ENCODE measurements at regions not wholly inside any gene's neighbourhood (a gene's known extent, or its start where the extent isn't known, plus 50 kb on each side); places are given as distances from the start of the nearest gene placed in this dataset.
"Not testable (repeated sequence)": the region's sequence is repeated elsewhere in the genome, so short reads cannot be mapped to it uniquely, and the experiment has no call there.

- TF ChIP-seq, protein P1, sequence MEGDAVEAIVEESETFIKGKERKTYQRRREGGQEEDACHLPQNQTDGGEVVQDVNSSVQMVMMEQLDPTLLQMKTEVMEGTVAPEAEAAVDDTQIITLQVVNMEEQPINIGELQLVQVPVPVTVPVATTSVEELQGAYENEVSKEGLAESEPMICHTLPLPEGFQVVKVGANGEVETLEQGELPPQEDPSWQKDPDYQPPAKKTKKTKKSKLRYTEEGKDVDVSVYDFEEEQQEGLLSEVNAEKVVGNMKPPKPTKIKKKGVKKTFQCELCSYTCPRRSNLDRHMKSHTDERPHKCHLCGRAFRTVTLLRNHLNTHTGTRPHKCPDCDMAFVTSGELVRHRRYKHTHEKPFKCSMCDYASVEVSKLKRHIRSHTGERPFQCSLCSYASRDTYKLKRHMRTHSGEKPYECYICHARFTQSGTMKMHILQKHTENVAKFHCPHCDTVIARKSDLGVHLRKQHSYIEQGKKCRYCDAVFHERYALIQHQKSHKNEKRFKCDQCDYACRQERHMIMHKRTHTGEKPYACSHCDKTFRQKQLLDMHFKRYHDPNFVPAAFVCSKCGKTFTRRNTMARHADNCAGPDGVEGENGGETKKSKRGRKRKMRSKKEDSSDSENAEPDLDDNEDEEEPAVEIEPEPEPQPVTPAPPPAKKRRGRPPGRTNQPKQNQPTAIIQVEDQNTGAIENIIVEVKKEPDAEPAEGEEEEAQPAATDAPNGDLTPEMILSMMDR (IDR thresholded peaks at IDR 0.05; ENCODE audit: low read depth, low read length) = not testable (repeated sequence)
- not testable (repeated sequence) for TF ChIP-seq POLR2A (IDR thresholded peaks at IDR 0.05; ENCODE audit: extremely low read depth, insufficient read length); MYC (IDR thresholded peaks at IDR 0.05; ENCODE audit: low read depth, low read length)
- TF ChIP-seq, protein P2, sequence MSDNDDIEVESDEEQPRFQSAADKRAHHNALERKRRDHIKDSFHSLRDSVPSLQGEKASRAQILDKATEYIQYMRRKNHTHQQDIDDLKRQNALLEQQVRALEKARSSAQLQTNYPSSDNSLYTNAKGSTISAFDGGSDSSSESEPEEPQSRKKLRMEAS (IDR thresholded peaks at IDR 0.05; ENCODE audit: low read depth, low read length) = not testable (repeated sequence)
These were observed 949.8 kb downstream of the NR2F1-AS1 start for GRCh38 chr5:92631237-92631701.

Measured in NB4 (cell line).